HS-5 (cell line): ENCODE measurements at regions not wholly inside any gene's neighbourhood (a gene's known extent, or its start where the extent isn't known, plus 50 kb on each side); places are given as distances from the start of the nearest gene placed in this dataset.
"Not testable (repeated sequence)": the region's sequence is repeated elsewhere in the genome, so short reads cannot be mapped to it uniquely, and the experiment has no call there.

ENCODE experiments used
- DNase-seq: peaks from one replicate; pipeline ENCODE4 v3.0.0-alpha.2; 2012; ENCODE audit warnings: low read depth

GRCh38 chr4:86413426-86413825, 53.6 kb upstream of the MAPK10 start:
- not testable (repeated sequence) for DNase-seq

DNA sequence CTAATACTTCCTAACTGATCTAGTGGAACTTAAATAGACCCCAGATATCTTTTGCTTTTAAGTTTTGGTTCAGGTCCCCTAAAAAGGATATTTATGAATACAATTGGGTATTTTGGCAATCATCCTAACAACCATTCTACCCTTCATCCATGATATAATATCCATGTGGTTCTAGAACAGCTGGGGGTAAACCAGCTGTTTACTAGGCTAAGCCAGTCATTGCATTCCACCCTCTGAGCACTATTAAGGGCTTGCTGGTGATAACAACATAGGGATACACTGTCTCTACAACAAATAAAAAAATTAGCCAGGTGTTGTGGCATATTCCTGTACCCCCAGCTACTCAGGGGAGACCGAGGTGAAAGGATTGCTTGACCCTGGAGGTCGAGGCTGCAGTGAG, 54.8 kb upstream of the MAPK10 start:
- DNase-seq, result no peak

DNA sequence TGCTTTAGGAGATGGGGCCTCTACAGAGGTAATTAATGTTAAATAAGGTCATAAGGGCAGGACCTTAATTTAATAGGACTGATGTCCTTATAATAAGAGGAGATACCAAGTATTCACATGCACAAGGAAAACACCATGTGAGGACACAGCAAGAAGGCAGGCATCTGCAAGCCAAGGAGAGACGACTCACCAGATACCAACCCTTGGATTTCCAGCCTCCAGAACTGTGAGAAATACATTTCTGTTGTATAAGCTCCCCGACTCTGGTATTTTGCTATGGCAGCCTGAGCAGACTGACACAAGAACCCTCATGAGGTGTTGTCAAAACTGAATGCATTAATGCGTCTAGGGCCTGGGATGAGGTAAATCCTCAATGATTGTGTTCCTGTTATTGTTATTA, 56.2 kb upstream of the MAPK10 start:
- DNase-seq, result no peak

DNA sequence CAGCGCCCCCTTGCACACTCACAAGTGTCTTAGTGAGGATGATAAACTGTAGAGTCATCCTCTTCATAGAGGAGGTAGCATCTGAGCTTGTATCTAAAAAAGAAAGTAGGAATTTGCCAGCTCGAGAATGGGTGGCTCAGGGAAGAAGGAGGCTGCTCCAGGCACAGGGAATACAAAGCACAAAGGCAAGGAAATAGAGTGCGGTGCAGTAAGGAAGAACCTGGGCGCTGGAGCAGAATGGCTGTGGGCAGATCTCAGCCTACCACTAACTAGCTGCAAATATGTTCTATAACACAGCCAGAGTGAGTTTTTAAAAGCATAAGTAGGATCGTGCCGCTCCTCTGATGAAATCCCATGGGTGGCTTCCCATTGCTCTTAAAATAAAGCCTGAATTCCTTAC, 61.6 kb upstream of the MAPK10 start:
- no peak for DNase-seq

GRCh38 chr4:86431543-86432116, 71.8 kb upstream of the MAPK10 start:
- DNase-seq, result no peak

DNA sequence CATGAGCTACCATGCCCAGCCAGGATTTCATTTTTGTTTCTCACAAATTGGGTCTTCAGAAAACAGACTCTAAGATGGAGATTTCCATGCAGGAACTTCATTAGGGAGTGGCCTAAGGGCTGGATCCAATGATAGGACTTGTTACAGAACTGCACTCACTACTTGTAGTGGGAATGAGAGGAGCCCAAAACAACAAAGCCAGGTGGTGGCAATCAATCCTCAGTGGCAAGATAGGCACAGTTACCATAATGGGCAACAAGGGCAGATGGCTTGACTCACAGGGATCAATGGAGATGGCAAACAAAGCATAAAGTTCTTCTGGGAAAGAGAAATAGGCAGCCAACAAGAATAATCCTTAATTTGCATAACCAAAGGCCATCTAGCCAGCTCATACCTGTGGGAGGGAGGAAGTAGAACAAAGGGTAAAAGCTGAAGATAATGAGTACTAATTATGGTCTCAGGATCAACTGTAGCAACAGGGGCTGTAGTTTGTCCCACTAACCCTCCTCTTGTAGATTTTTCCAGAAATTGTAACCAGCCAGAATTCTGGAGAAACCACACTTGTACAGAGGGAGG, 72.8 kb upstream of the MAPK10 start:
- no peak for DNase-seq

DNA sequence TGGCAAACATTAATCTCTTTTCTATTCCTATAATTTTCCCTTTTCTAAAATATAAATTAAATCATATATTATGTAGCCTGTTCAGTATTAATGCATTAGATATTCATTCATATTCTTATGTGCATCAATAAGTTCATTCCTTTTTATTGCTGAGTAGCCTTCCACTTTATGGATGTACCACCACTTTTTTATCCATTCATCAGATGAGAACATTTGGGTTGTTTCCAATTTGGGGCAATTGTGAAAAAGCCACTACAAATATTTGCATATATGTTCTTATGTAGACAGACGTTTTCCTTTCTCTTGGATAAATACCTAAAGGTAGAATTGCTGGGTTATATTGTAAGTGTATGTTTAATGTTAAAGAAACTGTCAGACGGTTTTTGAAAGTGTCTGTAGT, 79.4 kb upstream of the MAPK10 start:
- DNase-seq, result no peak

GRCh38 chr4:86441175-86441936, 81.5 kb upstream of the MAPK10 start:
- peak; percentile 2 for DNase-seq

DNA sequence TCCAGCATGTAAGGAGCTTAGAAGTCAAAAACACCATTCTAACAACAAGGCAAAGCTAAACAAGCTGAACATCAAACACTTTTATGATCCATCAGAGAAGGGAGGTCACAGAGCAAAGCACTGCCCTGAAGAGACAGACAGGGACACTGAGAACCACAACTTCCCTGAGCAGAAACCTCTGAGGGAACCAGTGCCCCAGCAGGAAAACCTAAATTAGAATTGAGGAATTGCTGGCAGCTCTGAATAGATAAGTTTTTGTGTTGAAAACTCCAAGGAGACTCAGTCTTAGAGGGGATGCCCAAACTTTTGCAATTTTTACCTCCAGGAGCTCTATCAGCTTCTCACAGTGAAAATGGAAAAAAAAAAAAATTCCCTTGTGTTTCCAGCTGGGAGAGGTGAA, 83.0 kb upstream of the MAPK10 start:
- DNase-seq, result no peak

DNA sequence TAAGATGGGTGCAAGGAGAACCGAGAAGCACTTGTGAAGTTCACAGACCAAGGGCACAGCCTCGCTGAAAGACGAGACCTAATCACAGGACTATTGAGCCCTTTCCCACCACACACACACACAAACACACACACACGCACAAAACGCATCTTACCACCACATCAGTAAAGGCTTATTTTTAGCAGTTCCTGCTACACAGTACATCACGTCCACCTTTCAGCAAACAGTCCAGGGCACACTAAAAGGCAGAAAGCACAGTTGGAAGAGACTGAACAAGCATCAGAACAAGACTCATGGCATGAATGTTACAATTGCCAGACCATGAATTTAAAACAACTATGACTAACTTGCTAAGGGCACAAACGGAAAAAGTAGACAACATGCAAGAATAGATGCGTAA, 83.6 kb upstream of the MAPK10 start:
- no peak for DNase-seq

DNA sequence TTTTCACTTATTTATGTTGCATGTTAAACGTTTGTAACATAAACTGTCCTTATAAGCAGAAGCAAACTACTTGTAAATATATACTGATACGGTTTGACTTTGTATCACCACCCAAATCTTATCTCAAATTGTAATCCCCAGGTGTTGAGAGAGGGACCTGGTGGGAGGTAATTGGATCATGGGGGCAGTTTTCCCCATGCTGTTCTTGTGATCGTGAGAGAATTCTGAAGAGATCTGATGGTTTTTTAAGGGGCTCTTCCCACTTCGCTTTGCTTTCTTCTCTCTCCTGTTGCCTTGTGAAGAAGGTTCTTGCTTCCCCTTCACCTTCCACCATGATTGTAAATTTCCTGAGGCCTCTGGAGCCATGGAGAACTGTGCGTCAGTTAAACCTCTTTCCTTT, 87.1 kb upstream of the MAPK10 start:
- no peak for DNase-seq

DNA sequence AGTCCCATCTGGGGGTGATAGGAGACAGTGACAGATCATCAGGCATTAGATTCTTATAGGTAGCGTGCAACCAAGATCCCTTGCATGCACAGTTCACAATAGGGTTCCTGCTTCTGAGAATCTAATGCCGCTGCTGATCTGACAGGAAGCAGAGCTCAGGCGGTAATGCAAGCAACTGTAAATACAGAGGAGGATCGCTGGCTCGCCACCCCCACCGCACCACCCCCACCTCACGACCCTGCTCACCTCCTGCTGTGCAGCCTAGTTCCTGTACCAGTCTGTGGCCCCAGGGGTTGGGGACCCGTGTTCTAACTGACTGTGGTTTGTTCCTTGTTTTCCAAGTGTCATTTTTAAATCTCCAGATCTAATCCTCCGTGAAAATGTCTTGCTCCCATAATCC, 89.0 kb upstream of the MAPK10 start:
- DNase-seq, result no peak

- no peak for DNase-seq
These were observed 90.1 kb upstream of the MAPK10 start for GRCh38 chr4:86449746-86450588.

- no peak for DNase-seq
These were observed 91.0 kb upstream of the MAPK10 start for GRCh38 chr4:86450861-86451260.

DNA sequence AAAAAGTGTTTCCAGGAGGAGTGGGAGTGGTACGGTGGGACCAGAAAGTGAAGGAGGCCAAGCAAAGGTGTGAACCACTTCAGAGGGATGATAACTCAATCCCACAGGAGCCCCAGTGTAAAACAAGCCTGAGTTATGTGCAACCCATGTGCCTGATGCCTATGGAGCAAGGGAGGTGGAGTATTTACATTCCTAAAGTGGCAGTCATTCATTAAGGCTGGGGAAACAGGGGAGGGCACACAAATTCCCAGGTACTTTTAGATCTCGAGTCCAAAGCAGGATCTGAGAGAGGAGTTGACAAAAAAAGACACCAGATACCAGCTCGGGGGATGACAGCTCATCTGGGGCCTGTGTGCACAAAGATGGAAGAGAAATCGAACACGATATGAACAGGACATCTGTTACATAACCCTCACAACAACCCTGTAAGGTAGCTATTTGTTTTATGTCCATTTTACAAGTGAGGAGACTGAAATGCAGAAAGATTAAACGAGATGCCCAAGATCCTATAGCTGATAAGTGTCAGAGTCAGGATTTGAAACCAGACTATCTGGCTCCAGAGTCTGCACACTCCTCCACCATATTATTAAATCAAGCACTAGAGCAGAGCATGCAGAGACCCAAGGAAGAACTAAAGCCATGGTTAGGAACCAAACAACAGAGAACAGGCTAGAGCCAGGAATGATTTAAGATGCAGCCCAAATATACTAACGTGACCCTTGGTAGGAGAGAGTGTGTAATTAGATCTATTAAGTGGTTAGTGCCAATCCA, 91.9 kb upstream of the MAPK10 start:
- DNase-seq, result peak; percentile 4

- no peak for DNase-seq
These were observed 92.6 kb upstream of the MAPK10 start for GRCh38 chr4:86452422-86452891.

- no peak for DNase-seq
These were observed 93.2 kb upstream of the MAPK10 start for GRCh38 chr4:86452924-86453531.

DNA sequence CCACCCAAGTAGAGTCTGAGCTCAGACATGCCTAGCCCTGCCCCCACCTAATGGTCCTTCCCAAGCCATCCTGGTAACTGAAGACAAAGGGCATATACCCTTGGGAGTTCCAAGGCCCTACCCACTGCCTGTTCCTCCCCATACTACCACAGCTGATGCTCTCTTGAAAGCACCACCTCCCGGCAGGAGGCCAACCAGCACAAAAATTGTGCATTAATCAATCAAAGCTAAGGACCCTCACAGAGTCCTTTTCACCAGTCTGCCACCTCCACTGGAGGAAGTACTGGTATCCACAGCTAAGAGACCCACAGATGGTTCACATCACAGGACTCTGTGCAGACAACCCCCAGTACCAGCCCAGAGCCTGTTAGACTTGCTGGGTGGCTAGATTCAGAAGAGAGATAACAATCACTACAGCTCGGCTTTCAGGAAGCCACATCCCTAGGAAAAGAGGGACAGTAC, 93.8 kb upstream of the MAPK10 start:
- not testable (repeated sequence) for DNase-seq

- DNase-seq, result no peak
These were observed 102.0 kb upstream of the MAPK10 start for GRCh38 chr4:86461849-86462248.

- DNase-seq, result no peak
These were observed 112.6 kb upstream of the MAPK10 start for GRCh38 chr4:86472377-86473019.

- not testable (repeated sequence) for DNase-seq
These were observed 116.0 kb upstream of the PTPN13 start for GRCh38 chr4:86478151-86478550.
